A549 (cell line): ENCODE measurements at regions not wholly inside any gene's neighbourhood (a gene's known extent, or its start where the extent isn't known, plus 50 kb on each side); places are given as distances from the start of the nearest gene placed in this dataset.

Source experiments
- ATAC-seq, 2 experiments: fragments of 200-7000 bp in 1 of 2; fragments of >200 bp in 1 of 2; cut with Nextera tagmentation in 1 of 2; cut with Tn5 transposase in 1 of 2; 3 replicates each; pipeline versions ENCODE4 v1.8.0 to v1.9.1; 2018 to 2020; ENCODE audit warnings: mild to moderate bottlenecking in 1 of 2, moderate library complexity in 1 of 2
- CTCF ChIA-PET: fragments of 300-600 bp; sonication (Branson Sonifier 250); formaldehyde crosslinking; extraction: SDS; loops from one replicate; lab custom pipeline; 2021; ENCODE audit warnings: antibody characterized with exemption, inconsistent platforms; lab: Yijun Ruan, JAX
- POLR2A ChIA-PET: fragments of 350-600 bp; formaldehyde crosslinking; extraction: SDS; loops from one replicate; lab custom pipeline; 2021; ENCODE audit warnings: antibody characterized with exemption, inconsistent platforms; lab: Yijun Ruan, JAX
- DNase-seq, 2 experiments: peaks; one replicate each; pipeline versions ENCODE4 v3.0.0 to v3.0.0-alpha.2; 2011 to 2016; ENCODE audit warnings: low read depth in 1 of 2, low spot score in 1 of 2
- FAIRE-seq: peaks from 2 replicates; lab custom pipeline; 2011; peaks lifted over from hg19 to GRCh38; lab: Jason Lieb, UNC
- H3K27ac ChIP-seq, 2 experiments: fragments of >200 bp; sonication (Bioruptor Twin); formaldehyde crosslinking; 3 replicates each; pipeline ENCODE4 v1.5.1; 2016 to 2017
- H3K4me1 ChIP-seq: fragments of >200 bp; sonication (Bioruptor Twin); formaldehyde crosslinking; 3 replicates; pipeline ENCODE4 v1.6.1; 2016
- H3K4me2 ChIP-seq: fragments of >200 bp; sonication (Bioruptor Twin); formaldehyde crosslinking; 3 replicates; pipeline ENCODE4 v1.6.1; 2016
- H3K4me3 ChIP-seq: fragments of >200 bp; sonication (Bioruptor Twin); formaldehyde crosslinking; 3 replicates; pipeline ENCODE4 v1.5.1; 2016
- H3K9me3 ChIP-seq: fragments of >200 bp; sonication (Bioruptor Twin); formaldehyde crosslinking; 3 replicates; pipeline ENCODE4 v1.6.1; 2016
- BCL3 ChIP-seq: fragments of >200 bp; sonication (Bioruptor Twin); formaldehyde crosslinking; IDR thresholded peaks from 3 replicates; pipeline ENCODE4 v1.6.1; 2016
- BHLHE40 ChIP-seq: IDR thresholded peaks from 2 replicates; pipeline ENCODE4 v1.6.1; 2012; ENCODE audit warnings: low read depth, low read length, inconsistent platforms
- CBX8 ChIP-seq: fragments of 200-600 bp; sonication (generic); IDR thresholded peaks from 2 replicates; pipeline ENCODE4 v1.6.1; 2016
- CEBPB ChIP-seq, 2 experiments: fragments of >200 bp in 1 of 2; sonication (Bioruptor Twin) in 1 of 2; formaldehyde crosslinking in 1 of 2; IDR thresholded peaks; 2 replicates each; pipeline ENCODE4 v1.6.1; 2012 to 2016
- CHD4 ChIP-seq: fragments of 200-600 bp; sonication (generic); IDR thresholded peaks from 2 replicates; pipeline ENCODE4 v1.6.1; 2016; ENCODE audit warnings: antibody characterized with exemption, mild to moderate bottlenecking, borderline replicate concordance
- E2F6 ChIP-seq: IDR thresholded peaks from 2 replicates; pipeline ENCODE4 v1.6.1; 2012; ENCODE audit warnings: low read depth, borderline replicate concordance
- HOXB13 ChIP-seq: fragments of 250-450 bp; sonication (Bioruptor Pico); IDR thresholded peaks from 2 replicates; pipeline ENCODE4 v1.5.0; 2020; ENCODE audit warnings: low read depth, mild to moderate bottlenecking, moderate library complexity
- JUN ChIP-seq, 2 experiments: fragments of >200 bp; sonication (Bioruptor Twin); formaldehyde crosslinking; IDR thresholded peaks; 2 replicates in 1 of 2; 3 replicates in 1 of 2; pipeline ENCODE4 v1.6.1; 2016 to 2017
- MAFK ChIP-seq: fragments of 450-650 bp; IDR thresholded peaks from 2 replicates; pipeline ENCODE4 v1.6.1; 2014; ENCODE audit not compliant: partially characterized antibody
- MAX ChIP-seq: IDR thresholded peaks from 2 replicates; pipeline ENCODE4 v1.6.1; 2012
- MAZ ChIP-seq: fragments of 150-350 bp; IDR thresholded peaks from 2 replicates; pipeline ENCODE4 v1.6.1; 2014; ENCODE audit warnings: antibody characterized with exemption, low read depth, low read length, borderline replicate concordance
- PHF8 ChIP-seq: fragments of 200-600 bp; sonication (generic); IDR thresholded peaks from 2 replicates; pipeline ENCODE4 v1.6.1; 2016; ENCODE audit warnings: low read depth, mild to moderate bottlenecking, antibody characterized with exemption, moderate library complexity, borderline replicate concordance
- POLR2A ChIP-seq: IDR thresholded peaks from 2 replicates; pipeline ENCODE4 v1.6.1; 2012; ENCODE audit warnings: mild to moderate bottlenecking, low read length
- RARB ChIP-seq: fragments of 250-450 bp; sonication (Bioruptor Pico); IDR thresholded peaks from 2 replicates; pipeline ENCODE4 v1.8.0; 2021; ENCODE audit warnings: mild to moderate bottlenecking, moderate library complexity
- RCOR1 ChIP-seq: fragments of 150-350 bp; IDR thresholded peaks from 2 replicates; pipeline ENCODE4 v1.6.1; 2014; ENCODE audit warnings: antibody characterized with exemption, low read length, low read depth
- REST ChIP-seq: fragments of 200-600 bp; sonication (generic); IDR thresholded peaks from 2 replicates; pipeline ENCODE4 v1.6.1; 2016; ENCODE audit warnings: antibody characterized with exemption, mild to moderate bottlenecking, moderate library complexity
- SREBF2 ChIP-seq: fragments of 450-650 bp; IDR thresholded peaks from 2 replicates; pipeline ENCODE4 v1.6.1; 2014; ENCODE audit warnings: mild to moderate bottlenecking, moderate library complexity
- TP53 ChIP-seq: fragments of 250-450 bp; sonication (Bioruptor Pico); IDR thresholded peaks from 2 replicates; pipeline ENCODE4 v1.5.0; 2021; ENCODE audit warnings: mild to moderate bottlenecking, moderate library complexity
- ZNF302 ChIP-seq: fragments of 250-450 bp; sonication (Bioruptor Pico); IDR thresholded peaks from 2 replicates; pipeline ENCODE4 v1.9.0; 2021; ENCODE audit warnings: inconsistent platforms, mild to moderate bottlenecking, moderate library complexity
- ZSCAN20 ChIP-seq: fragments of 250-450 bp; sonication (Bioruptor Pico); IDR thresholded peaks from 2 replicates; pipeline ENCODE4 v1.8.0; 2022; ENCODE audit warnings: mild to moderate bottlenecking, moderate library complexity
- WGBS: methylation state at CpG from one replicate; pipeline ENCODE4 v1.1.6; 2017; ENCODE audit errors: missing lambda C conversion rate; 5-methylcytosine and 5-hydroxymethylcytosine counted together

- no peaks in the 10 kb centered on the region for H3K9me3 ChIP-seq
- POLR2A ChIA-PET, result interaction anchor here (3.2 kb wide), 1 partner anchor 82 kb away, joined by 23 read pairs; no protein-coding TSS in a partner anchor
- 50% methylated on average over 1 of the region's 1 CpG for WGBS
- H3K4me2 ChIP-seq, result peak overlapping the region; percentile 70
- CTCF ChIA-PET, result interaction anchor here (0.6 to 3.3 kb wide), 6 partner anchors 7 to 1625 kb away, joined by 3 to 22 read pairs (median 6); no protein-coding TSS in a partner anchor
- no peak for FAIRE-seq
- H3K4me3 ChIP-seq, result no peak overlapping the region
- ATAC-seq, result peak in 1 of 2 experiments; percentile 26; a peak in 2 of 6 replicates
- no peak for DNase-seq
- H3K27ac ChIP-seq, result peak overlapping the region; percentile 74 to 76
- TF ChIP-seq MAX (no peak), HOXB13 (CRISPR knock-in tag) (no peak), MAFK (no peak), TP53 (CRISPR knock-in tag) (no peak), MAZ (no peak), RARB (CRISPR knock-in tag) (no peak), CHD4 (no peak), E2F6 (no peak), ZSCAN20 (no peak), CBX8 (no peak), POLR2A (no peak), BHLHE40 (no peak), ZNF302 (CRISPR knock-in tag) (no peak), SREBF2 (no peak), BCL3 (no peak), REST (no peak), PHF8 (no peak), CEBPB (IDR thresholded peaks at IDR 0.05) (no peak), JUN (IDR thresholded peaks at IDR 0.05) (no peak), RCOR1 (no peak)
- H3K4me1 ChIP-seq, result peaks cover 45% of the 10 kb centered on the region
These were observed 191.5 kb downstream of the REEP3 start for GRCh38 chr10:63712717-63713115.

GRCh38 chr10:63713191-63714144 lies 192.3 kb downstream of the REEP3 start:
- 59% methylated on average over 7 of the region's 7 CpGs for WGBS
- POLR2A ChIA-PET, result interaction anchor here (3.2 kb wide), 1 partner anchor 83 kb away, joined by 23 read pairs; no protein-coding TSS in a partner anchor
- peaks cover 40% of the 10 kb centered on the region for H3K4me1 ChIP-seq
- ATAC-seq (peak in 1 of 2 experiments; percentile 19; a peak in 1 of 6 replicates), FAIRE-seq (no peak)
- no peaks in the 10 kb centered on the region for H3K9me3 ChIP-seq
- H3K27ac ChIP-seq, result peak overlapping the region; percentile 74 to 76
- CTCF ChIA-PET, result interaction anchor here (0.6 to 3.3 kb wide), 6 partner anchors 10 to 1626 kb away, joined by 3 to 22 read pairs (median 5); no protein-coding TSS in a partner anchor
- TF ChIP-seq MAFK (peak; percentile 45), ZNF302 (CRISPR knock-in tag) (no peak), RCOR1 (no peak), TP53 (CRISPR knock-in tag) (no peak)
- TF ChIP-seq, all 56 proteins: peak for 1
- Histone ChIP-seq H3K4me2 (peak overlapping the region; percentile 70), H3K4me3 (no peak overlapping the region)
- DNase-seq, result peak in 1 of 2 experiments; percentile 46
